HUES6 (cell line): ENCODE measurements at regions not wholly inside any gene's neighbourhood (a gene's known extent, or its start where the extent isn't known, plus 50 kb on each side); places are given as distances from the start of the nearest gene placed in this dataset.
"Not testable (repeated sequence)": the region's sequence is repeated elsewhere in the genome, so short reads cannot be mapped to it uniquely, and the experiment has no call there.

Source experiments
- H3K27ac ChIP-seq: 2 replicates; pipeline ENCODE4 v1.7.0; 2013; ENCODE audit warnings: low read depth, mild to moderate bottlenecking, low read length, inconsistent platforms
- H3K27me3 ChIP-seq: 2 replicates; pipeline ENCODE4 v1.6.1; 2013; ENCODE audit warnings: low read length; ENCODE audit not compliant: control insufficient read depth, insufficient read depth
- H3K36me3 ChIP-seq: 2 replicates; pipeline ENCODE4 v1.6.1; 2013; ENCODE audit warnings: low read length; ENCODE audit not compliant: control insufficient read depth, insufficient read depth
- H3K4me1 ChIP-seq: 2 replicates; pipeline ENCODE4 v1.6.1; 2013; ENCODE audit warnings: low read length; ENCODE audit not compliant: control insufficient read depth, insufficient read depth
- H3K4me3 ChIP-seq: 2 replicates; pipeline ENCODE4 v1.5.1; 2013; ENCODE audit warnings: low read depth, low read length
- H3K9ac ChIP-seq: one replicate; pipeline ENCODE4 v1.6.1; 2013; ENCODE audit warnings: mild to moderate bottlenecking, low read length
- H3K9me3 ChIP-seq: 2 replicates; pipeline ENCODE4 v1.6.1; 2013; ENCODE audit warnings: low read depth, low read length; ENCODE audit not compliant: control insufficient read depth, insufficient read depth

DNA sequence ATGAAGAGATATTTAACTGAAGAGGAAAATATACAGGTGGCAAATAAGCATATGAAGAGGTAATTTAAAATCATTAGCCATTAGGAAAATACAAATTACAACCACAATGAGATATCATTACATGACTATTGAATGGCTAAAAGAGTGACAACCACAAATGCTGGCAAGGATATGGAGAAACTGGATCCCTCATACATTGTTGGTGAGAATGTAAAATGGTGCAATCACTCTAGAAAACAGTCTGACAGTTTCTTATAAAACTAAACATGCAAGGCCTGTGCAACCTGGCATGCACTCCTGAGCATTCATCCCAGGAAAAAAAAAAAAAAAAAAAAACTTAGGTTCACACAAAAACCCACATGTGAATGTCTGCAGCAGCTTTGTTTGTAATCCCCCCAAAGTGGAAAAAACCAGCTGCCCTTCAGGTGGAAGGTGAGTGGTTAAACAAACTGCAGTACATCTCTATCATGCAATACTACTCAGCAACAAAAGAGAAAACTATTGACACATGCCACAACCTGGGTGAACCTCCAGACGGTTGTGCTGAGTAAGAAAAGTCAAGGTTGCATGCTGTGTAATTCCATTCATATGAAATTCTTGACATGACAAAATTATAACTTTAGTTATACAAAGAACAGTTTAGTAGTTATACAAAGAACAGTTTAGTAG is 189.2 kb upstream of the IRF2BP2 start:
- H3K4me3 ChIP-seq, H3K9me3 ChIP-seq, H3K36me3 ChIP-seq, H3K27me3 ChIP-seq, H3K9ac ChIP-seq, H3K27ac ChIP-seq, H3K4me1 ChIP-seq: not testable (repeated sequence)

DNA sequence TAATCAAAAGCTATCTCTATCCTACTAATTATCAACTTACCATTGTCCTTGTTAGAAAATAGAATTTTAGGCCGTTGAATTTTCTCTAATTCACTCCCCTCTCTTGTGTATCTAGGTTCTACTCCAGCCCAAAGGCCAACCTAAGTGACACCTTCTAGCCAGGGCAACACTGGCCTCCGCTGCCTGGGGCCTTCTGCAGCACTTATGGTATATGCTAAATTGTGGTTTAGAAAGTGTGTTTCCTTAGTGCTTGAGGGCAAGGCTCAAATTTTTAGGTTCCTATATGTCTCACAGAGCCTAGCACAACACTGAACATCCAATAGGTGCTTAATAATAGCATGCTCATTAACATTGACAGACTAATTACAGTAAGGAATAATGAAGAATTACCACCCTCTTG is 187.2 kb upstream of the IRF2BP2 start:
- not testable (repeated sequence) for H3K4me3 ChIP-seq

DNA sequence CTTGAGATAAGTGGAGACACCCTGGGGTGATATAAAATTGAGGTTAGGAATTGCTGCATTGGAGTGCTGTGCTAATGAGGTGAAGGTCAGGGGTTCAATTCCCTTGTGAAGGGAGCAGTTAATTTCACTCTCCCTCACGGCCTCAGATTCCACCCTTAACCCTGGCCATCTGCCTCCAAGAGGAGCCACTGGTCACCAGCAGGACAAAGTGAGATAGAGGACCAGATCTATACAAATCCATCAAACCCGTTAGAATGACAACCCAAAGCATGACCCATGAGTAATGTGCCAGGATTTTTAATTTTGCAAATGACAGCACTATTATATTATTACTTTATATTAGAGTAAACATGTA is 186.4 kb upstream of the IRF2BP2 start:
- not testable (repeated sequence) for H3K4me1 ChIP-seq, H3K27ac ChIP-seq, H3K9ac ChIP-seq, H3K4me3 ChIP-seq, H3K36me3 ChIP-seq, H3K9me3 ChIP-seq, H3K27me3 ChIP-seq

More for the DNA sequence above, 187.2 kb upstream of the IRF2BP2 start:
- not testable (repeated sequence) for H3K9ac ChIP-seq, H3K27me3 ChIP-seq, H3K4me1 ChIP-seq, H3K27ac ChIP-seq, H3K9me3 ChIP-seq, H3K36me3 ChIP-seq

DNA sequence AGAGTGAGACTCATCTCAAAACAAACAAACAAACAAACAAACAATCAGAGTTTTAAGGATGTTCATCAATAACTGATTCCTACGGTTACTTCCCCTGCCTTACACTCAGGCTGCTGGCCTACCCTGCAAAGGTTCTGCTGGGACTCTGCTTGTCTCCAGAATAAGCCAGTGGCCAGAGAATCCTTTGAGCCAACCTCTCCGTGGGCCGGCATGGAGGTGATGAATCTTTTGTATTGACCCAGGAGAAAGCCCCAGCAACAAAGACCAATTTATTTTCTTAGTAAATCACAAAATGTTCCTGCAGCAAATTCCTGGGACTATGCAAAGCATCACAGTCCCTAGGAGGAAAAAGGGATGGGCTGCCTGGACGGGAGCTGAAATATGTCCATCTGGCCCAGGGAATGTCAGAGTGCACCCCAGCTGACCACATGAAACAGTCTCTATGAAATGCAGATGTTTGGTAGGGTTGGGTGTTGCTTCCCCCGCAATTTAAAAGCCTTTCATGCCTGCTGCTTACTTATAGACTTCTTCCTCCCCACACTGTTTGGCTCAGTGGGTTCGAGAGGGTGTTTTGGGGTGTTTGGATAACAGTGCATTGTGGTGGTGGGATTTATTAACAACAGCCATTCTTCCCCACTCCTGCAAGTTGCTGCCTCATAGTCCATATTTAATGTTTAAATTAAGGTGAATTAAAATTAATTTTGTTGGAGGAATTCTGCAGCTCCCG is 185.9 kb upstream of the IRF2BP2 start:
- H3K4me1 ChIP-seq, H3K36me3 ChIP-seq, H3K27me3 ChIP-seq, H3K9me3 ChIP-seq, H3K4me3 ChIP-seq, H3K27ac ChIP-seq, H3K9ac ChIP-seq: not testable (repeated sequence)

DNA sequence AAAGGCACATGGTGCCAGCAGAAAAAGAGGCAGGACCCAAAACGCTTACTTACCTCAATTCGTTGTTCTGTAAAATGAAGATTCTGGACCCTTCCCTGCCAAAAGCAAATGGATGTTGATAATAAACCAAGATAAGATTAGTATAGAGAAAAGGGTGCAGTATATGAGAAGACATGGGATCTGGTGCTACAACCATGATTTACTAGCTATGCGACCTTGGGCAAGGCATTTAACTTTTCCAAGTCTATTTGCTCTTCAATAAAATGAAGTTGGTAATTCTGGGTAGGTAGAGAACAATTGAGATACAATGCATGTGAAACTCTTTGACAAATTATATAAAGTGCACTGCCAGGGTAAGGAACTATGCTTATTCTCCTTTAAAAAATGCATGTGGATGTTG is 185.0 kb upstream of the IRF2BP2 start:
- not testable (repeated sequence) for H3K27me3 ChIP-seq, H3K36me3 ChIP-seq, H3K9me3 ChIP-seq, H3K4me1 ChIP-seq, H3K27ac ChIP-seq, H3K4me3 ChIP-seq, H3K9ac ChIP-seq

DNA sequence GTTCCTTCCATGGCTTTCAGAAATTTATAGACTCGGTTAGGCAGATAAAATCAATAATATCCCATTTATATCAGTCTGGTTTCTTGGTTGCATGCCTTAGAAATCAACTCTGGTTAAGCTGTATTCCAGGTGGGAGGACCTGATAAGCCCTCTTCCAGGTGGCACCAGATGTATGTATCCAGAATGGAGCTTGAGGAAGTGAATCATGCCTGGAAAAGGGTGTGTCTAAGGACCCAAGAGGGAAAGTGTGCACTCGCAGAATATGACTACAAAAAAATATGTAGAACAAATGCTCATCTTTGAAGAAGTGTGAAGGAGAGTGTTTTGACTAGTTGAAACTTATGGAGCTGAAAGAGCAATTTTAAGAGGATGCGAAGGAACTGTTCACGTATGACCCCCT is 184.5 kb upstream of the IRF2BP2 start:
- not testable (repeated sequence) for H3K4me1 ChIP-seq, H3K4me3 ChIP-seq, H3K27ac ChIP-seq, H3K36me3 ChIP-seq, H3K9ac ChIP-seq, H3K9me3 ChIP-seq, H3K27me3 ChIP-seq

DNA sequence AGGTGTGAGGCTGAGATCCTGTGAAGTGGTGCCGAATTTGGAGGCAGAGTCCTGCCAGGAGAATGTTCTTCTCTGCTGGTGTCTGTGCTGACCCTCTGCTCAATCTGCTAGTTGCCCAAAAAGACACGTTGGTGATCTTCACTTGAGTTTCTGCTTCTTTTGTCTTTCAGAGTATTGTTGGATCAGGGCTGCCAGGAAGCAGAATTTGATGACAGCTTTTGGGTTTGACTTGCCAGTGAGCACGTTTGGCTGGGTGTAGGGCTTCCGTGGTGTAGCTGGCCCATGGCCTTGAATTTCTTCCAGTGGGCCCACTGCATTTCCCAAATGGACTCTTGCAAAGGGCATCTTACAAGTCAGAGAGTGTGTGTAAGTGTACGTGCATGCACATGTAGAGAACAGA is 183.9 kb upstream of the IRF2BP2 start:
- H3K9me3 ChIP-seq, result not testable (repeated sequence)

DNA sequence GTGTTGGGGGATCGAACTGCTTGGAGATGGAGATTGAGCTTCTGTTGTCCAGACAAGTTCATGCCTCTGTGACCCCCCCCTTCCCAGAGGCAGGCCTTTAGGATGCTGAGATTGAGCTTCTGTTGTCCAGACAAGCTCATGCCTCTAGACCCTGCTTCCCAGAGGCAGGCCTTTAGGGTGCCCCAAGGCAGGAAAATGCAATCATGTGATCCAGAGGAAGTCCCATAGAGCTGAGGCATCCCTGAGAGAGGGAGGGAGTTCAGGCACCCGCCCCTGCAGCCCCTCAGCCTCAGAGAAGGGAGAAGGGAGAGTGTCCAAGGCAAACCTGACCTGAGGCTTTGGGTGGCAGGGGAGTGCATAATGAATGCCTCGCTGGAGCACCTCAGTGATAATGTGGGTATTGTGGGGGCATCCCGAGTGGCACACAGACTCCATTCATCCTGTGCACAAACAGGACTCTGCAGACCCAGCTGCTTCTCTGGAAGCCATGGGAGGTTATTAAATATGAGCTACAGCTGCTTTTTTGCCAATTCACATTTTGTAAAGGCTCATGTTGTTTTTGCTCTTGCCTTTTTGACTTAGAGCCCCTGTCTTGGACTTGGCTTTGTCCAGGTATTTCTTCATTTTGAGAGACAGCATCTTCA is 182.4 kb upstream of the IRF2BP2 start:
- H3K36me3 ChIP-seq, H3K9ac ChIP-seq, H3K4me1 ChIP-seq, H3K4me3 ChIP-seq, H3K27me3 ChIP-seq, H3K9me3 ChIP-seq, H3K27ac ChIP-seq: not testable (repeated sequence)

More for the DNA sequence above, 183.9 kb upstream of the IRF2BP2 start:
- not testable (repeated sequence) for H3K36me3 ChIP-seq, H3K27ac ChIP-seq, H3K9ac ChIP-seq, H3K27me3 ChIP-seq, H3K4me1 ChIP-seq, H3K4me3 ChIP-seq

DNA sequence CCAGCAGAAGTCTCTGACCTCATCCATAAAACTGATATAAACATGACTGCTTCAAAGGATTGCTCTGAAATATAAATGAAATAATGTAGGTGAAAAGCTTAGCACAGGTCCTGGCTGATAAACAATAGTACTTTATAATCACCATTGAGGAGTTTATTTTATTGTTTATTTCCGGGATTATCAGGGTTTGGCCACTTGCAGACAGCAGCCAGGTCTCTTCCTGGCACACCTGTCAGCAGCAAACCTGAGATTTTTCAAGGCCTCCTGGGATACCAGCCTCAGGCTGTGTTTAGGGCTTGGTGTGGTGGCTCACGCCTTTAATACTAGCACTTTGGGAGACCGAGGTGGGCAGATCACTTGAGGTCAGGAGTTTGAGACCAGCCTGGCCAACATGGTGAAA is 181.6 kb upstream of the IRF2BP2 start:
- not testable (repeated sequence) for H3K36me3 ChIP-seq, H3K4me3 ChIP-seq, H3K9ac ChIP-seq, H3K4me1 ChIP-seq, H3K9me3 ChIP-seq, H3K27me3 ChIP-seq, H3K27ac ChIP-seq

DNA sequence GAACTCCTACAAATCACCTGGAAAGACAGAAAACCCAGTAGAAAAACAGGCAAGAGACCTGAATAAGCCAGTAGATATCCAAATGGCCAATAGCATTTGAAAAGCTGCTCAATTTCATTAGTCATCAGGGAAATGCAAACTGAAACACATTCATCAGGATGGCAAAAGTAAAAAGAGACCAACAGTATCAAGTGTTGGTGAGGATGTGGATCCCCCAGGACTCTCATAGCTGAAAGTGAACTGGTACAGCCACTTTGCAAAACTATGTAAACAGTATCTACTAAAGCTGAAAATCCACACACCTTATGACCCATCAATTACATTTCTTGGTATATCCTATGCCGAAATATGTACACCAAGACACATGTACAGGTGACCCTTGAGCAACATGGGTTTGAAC is 180.4 kb upstream of the IRF2BP2 start:
- not testable (repeated sequence) for H3K4me1 ChIP-seq, H3K4me3 ChIP-seq, H3K27ac ChIP-seq, H3K36me3 ChIP-seq, H3K27me3 ChIP-seq, H3K9ac ChIP-seq, H3K9me3 ChIP-seq

DNA sequence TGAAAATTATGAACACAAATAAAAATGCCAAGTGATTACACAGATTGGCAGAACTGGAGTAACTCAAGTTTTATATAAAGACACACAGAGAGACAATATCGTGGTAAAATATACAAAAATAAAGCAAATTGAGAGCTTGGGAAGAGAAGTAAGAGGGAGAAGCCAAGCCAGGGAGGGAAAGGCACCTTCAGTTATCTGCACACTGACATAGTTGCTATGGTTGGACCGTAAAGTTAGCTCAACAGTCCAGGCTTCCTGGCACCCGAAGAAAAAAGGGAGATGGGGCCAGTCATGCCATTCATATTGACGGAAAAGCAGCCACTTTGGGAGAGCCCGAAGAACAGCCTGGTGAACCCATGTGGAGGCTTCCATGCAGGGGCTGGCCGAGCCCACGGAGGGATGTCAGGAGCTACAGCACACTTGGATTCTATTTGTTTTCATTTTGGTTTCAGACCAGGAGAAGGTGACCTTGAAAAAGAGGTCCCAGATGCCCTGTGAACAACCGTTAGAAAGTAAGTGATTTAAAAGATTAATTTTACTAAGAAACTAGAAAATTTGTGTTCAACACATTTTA is 177.1 kb upstream of the IRF2BP2 start:
- not testable (repeated sequence) for H3K27ac ChIP-seq, H3K4me3 ChIP-seq, H3K9ac ChIP-seq, H3K36me3 ChIP-seq, H3K9me3 ChIP-seq, H3K27me3 ChIP-seq
- H3K4me1 ChIP-seq, result peaks cover 11% of the 10 kb centered on the region
